DMS114 treated with DMSO at 0.1 percent for 48 hours (cell line): ENCODE measurements at regions not wholly inside any gene's neighbourhood (a gene's known extent, or its start where the extent isn't known, plus 50 kb on each side); places are given as distances from the start of the nearest gene placed in this dataset.

ENCODE experiments used
- DNase-seq: peaks from one replicate; lab custom pipeline; 2025; ENCODE audit not compliant: unreplicated experiment; lab: John Stamatoyannopoulos, UW

DNA sequence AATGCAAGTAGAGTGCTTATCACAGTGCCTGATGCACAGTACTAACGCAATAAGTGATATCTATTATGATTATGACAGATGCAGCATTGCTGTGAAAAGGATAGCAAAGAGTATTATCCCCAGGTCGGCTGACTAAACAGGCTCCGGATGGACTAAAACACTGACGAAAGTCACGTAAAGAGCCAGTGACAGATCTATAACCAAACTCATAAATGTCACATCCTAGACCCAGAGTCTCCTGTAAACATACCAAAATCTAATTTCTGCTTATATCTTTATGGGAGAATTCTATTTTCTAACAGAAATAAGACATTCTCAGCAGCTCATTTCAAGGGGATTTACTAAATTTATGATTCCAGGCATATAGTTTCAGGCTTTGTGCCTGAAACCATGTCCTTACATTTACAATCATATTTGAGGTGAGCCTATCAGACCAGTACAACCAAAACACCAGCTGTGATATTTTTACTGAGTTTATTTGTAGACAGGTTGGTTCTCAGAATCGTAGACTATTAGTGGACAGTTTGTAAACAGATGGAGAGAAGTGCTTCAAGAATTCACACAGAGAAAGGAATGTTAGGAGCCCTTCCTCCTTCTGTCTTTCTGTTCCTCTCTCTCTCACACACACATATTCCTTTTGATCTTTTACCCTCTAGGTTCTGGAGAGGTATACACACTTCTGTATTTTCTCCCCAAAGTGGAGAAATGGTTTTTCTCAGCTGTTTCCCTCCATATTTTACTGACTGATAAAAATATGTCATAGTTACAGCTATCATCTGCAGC, 52.4 kb upstream of the WDR26 start:
- DNase-seq = no peak

DNA sequence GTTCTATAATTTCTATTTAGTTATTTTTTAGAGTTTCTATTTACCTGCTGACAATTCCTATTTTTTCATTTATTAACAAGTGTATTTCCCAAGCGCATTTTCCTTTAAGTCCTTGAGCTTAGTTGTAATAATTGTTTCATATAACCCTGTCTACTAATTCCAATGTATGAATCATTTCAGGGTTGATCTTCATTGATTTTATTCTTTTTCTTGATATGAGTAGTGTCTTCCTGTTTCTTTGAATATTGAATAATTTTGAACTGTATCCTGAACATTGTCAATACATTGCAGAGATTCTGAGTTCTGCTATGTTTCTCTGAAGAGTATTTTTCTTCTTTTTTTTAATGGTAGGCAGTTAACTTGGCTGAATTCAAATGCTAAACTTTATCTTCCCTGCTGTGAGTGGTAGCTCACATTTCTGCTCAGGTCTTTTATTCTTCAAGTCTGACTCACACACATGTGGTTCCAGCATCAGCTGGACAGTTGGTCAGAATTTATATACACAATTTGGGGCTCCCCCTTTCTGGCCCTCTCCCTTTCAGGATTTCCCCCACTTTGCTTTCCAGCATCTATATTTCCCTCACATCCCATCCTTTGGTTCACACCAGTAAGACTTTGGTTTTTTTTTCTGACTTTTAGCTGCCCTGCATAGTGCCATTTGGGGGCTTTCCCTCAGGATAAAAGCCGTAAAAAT, 54.4 kb upstream of the WDR26 start:
- DNase-seq = no peak

DNA sequence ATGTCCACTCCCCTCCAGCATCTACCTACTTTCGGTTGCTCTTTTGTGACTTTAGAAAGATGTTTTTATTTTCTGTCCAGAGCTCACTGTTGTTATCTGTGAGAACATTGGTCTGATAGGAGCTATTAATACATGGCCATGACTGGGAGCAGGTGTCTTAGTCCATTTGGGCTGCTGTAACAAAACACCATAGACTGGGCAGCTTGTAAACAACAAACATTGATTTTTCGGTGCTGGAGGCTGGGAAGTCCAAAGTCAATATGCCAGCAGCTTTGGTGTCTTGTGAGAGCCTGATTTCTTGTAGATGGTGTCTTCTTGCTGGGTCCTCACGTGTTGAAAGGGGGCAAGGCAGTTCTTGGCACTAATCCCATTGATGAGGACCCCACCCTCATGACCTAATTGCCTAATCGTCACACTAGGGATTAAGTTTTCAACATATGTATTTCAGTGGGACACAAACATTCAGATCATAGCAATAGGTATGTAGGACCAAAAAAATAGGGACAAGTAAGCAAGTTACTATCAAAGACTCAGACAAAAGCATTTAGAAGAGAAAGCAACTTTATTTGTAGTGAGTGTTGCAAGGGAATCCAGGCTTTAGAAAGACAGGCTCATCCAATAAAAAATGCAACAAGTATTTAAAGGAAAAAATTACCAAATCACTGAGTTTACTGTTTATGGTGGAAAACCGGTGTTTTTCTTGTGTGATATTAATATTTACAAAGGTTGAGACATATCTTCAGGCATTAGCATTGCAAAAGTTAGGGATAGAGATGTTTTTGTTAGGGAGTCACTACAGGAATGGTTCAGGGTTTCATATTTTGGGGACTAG, 55.2 kb upstream of the WDR26 start:
- no peak for DNase-seq

DNA sequence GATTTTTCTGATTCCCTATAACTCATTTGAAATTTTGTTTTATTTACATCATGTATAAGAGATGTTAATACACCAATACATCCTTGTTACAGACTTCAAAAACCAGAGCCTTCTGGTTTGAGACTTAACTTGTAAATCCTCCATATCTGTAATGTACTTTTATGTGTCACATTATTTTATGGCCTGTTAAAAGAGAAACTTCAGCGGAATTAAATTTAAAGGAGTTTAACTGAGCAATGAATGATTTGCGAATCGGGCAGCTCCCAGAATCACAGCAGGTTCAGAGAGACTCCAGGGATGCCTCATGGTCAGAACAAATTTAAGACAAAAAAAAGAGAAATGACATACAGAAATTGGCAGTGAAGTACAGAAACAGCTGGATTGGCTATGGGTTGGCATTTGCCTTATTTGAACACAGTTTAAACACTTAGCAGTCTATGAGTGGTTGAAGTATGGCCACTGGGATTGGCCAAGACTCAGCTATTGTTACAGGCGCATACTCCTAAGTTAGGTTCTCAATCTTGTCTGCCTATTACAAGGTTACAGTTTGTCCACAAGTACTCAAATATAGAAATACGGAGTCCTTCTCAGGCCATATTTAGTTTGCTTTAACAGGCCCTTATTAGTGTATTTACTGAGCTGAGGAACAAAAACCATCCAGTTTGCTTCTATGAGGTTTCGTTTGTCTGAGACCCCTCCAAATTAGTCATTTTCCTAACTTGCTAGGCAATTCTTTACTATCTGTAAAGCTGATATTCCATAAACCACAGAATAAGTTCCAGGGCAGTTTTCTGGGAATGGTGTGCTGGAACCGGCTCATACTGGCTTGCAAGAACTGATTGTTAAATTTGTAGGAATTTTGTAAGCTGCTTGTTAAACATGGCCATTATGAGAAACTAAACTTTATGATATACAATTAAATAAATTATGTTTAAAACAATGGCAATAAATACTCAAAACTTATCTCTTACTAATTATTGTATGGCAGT, 56.2 kb upstream of the WDR26 start:
- no peak for DNase-seq

DNA sequence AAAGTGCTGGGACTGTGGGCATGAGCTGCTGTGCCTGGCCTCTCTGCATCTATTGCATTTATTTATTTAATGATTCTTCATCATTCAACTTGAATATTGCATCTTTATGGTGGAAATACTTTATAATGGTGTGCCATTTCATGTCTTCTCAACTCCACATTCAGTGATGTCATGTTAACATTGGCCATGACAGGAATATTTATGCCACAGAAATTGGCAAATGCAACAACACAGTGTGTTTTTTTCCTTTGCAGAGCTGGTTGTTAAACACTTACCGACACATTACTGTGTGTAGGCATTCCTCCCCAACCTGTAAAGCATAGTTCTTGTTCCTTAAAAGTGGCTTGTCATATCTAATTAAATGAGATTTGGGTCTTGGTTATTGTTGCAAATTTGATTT, 57.4 kb upstream of the WDR26 start:
- DNase-seq = no peak

DNA sequence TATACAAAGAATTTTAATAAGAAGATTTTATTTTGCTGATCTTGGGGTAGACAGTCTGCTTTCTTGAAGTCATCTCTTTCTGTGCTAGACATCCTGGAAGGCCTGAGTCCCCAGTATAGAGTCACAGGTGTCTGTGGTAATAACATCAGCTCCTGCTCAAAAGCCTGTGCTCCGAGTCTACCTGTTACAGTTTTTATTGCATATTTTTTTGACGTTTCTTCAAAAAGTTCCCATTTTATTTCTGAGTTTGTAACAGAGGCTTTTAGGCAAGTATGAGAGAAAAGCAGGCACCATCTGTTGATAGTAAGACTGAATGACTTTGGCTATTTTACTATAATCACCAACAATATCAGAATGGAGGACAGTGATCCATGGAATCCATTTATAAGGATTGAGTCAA, 58.0 kb upstream of the WDR26 start:
- DNase-seq = no peak

DNA sequence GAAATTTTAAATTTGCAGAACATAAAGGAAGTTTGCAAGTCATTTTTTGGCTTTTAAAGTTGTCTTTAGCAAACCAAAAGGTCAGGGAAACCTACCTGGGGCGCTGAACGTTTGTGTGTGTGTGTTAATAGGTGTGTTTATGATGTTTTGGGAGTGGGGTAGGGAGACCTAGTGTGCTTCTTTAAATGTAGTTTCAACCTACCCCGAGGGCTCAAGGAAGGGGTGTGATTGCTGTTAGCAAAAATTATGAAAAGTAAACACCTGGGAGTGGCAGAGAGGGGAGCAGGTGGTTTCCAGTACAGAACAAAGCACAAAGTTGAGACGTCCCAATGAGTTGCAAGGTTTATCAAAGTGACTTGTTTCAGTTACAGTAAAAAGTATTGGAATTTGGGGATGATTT, 58.7 kb upstream of the WDR26 start:
- no peak for DNase-seq

DNA sequence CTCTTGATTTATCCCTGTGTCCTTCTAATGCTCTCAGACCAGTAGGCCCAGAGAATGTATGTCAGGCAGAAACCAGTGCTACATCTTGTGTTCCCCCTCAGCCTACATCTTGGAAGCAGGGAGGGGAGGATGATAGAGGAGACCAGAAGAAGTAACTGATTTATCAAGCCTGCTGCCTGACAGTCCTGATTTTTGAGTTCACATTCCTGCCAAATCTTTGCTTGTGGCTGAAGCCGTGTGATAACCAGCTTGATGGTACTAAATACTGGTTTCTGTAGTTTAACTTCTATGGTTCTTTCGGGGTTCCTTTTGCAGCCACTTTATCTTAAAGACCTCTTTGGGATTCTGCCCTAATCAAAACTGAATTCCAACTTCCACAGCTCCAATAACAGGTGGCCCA, 59.7 kb upstream of the WDR26 start:
- no peak for DNase-seq

DNA sequence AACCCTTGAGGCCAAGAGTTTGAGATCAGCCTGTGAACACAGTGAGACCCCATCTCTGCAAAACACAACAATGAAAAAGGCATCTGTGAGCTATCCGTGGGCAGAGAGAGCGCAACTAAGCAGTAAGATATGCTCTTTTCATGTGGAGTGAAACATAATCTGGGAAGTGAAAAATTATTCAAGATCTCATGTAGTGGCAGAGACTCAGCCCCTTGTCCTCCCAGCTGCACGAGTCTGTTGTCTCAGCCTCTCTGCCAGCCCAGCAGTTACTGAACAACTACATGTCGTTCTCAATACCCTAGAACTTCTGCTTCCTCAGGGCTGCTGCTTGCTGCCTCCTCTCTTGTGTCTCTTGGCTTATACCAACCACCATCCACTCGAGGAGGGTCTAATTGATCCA, 61.3 kb upstream of the WDR26 start:
- no peak for DNase-seq

DNA sequence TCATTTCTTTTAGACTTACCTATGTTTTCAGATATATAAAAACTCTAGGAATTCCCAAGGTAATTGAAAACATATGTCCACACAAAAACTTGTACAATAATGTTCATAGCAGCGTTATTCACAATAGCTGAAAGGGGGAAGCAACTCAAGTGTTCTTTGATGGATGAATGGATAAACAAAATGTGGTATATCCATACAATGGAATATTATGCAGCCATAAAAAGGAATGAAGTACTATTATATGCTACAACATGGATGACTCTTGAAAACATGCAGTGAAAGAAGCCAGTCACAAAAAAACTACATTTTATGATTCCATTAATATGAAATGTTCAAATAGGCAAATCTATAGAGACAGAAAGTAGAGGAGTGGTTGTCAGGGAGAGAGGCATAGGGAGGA, 62.2 kb upstream of the WDR26 start:
- DNase-seq = no peak

DNA sequence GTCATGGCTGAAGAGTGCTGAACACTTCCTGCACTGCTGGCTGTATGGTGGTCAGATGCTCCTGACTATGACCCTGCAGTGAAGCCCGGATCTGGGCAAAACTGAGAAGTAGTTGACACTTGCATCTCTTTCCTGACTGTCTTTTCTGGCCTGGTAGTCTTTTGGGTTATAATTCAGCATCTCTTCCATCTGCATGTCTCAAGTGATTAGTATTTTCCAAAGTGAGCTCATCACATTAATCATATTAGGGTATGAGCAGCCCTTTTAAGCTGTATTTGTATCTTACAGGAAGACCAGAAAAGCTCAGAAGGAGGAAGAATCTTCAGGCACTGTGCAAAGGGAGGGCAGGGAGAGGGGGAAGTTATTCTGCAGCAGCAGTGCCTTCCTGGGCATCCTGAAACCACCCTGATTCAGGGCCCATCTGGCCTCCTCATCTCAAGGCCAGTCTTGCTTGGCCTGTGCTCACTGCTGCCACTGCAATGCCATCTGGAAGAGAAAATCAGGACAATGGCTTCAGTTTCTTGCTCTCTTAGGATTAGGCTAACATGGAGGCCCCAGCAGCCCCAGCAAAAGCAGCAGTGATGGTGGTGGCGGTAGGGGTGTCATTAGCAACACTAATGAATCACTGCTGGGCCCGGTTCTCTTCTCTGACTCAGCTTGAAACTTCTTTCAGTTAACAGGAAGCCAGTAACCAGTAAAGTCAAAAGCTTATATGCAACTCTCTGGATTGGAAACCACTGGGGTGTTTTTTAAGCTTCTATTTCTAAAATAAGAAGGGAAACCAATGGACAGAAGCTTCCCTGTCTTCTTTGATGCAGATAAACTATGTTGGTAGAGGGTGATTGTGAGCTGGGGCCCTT, 63.3 kb upstream of the WDR26 start:
- DNase-seq = no peak

DNA sequence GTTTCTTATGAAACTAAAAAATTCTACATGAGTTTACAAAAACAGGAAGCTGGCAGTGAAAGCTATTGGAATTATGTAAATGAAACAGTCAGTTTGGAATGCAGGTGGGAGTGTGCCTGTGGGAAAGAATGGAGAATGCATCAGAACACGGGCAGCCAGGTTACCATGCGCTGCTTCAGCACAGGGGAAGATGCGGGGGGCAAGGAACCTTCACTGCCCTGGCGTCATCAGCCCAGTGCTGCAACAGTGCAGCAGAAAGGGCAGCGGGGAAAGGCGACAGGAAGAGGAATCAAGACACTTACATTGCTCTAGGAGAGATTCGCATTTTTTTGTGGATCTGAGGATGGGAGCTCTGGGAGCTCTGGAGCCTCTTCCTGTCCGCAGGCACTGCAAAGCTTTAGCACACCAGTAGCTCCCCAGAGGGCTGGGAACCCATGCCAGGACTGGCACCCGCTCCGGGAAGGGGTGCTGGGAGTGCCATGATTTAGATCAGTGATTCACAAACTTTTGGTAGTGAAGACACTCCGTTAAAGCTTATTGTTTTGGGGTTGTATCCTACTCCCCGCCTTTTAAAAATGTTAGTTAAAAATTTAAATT, 64.1 kb upstream of the WDR26 start:
- no peak for DNase-seq

DNA sequence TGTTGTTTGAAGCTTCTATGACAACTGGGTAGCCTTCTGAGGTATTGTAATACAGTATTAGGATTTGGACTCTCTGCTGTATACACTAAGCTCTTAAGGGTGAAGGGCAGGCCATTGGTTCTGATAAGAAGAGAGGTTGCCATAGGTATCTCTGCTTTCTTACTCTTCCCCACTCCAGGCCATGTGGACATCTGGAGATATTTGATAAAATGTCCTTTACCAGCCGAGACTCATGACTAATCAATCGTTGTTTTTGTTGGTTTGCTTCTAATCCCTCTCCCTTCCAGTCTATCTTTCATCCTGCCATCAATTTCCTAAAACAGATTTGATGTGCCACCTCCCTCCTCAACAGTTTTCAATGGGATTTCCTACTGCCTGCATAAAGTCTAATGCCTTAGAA, 64.6 kb upstream of the WDR26 start:
- DNase-seq = no peak

DNA sequence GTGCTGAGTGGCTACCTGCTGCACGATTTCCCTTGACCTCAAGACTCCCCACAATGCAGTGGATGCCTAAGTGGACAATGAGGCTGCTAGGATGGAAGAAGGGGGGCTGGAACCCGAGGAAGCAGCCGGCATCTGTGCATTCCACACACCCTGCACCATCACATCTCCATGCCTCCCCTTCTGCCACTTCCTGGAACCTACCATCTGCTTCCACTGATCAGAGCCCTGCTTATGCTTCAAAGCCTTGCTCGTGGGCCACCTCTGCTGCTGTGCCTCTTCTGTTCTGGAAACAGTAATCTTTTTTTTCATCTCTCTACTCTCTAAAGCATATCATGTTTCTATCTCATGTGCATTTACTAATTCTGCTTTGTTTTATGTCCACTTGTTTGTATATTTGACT, 66.2 kb upstream of the WDR26 start:
- no peak for DNase-seq

DNA sequence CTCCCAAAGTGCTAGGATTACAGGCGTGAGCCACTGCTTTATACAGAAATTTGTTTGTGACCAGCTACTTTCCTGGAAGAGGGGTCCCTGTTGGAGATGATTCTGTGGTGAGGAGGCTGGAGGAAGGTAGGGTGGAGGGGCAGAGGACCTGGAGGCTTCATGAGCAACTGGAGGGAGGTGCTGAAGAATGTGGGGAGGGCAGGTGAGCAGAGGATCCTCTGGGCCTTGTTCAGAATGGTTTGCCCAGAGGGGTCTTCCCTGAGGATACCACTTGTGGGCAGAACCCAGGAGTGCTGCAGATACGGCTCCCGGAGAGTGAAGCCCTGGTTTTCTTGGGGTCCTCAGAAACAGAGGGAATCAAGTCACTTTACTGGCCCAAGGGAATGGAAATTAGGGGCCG, 67.2 kb upstream of the WDR26 start:
- no peak for DNase-seq

DNA sequence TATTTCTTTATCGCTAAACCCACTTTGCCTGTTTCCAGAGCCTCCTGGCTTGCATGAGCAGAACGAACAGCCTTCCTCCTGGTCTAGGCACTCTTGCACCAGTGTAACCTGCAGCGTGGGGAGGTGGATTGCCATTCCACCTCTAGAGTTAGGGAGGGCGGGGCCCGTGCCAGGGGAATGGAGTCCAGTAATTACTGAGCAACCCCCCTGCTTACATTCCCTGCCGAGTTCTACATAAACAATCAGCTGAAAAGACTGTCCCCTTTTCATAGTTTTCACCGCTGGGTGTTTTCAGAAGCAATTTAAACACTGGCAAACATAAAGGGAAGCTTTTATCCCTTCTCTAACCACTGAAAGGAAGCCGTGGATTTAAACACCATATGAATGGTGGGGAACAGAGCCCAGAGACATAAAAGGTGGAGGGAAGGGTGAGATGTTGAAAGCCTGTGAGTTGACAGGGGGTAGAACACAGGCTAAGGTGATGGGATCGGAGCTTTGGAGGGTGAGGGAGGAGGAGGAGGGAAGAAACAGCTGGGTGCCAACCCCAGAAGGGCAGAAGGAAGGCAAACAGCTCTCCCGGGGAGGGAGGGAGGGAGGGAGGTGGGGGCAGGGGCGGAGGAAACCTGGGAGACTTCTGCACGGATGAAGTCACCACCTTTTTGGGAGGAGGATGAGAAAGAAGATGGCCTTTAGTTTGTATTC, 68.0 kb upstream of the WDR26 start:
- no peak for DNase-seq

DNA sequence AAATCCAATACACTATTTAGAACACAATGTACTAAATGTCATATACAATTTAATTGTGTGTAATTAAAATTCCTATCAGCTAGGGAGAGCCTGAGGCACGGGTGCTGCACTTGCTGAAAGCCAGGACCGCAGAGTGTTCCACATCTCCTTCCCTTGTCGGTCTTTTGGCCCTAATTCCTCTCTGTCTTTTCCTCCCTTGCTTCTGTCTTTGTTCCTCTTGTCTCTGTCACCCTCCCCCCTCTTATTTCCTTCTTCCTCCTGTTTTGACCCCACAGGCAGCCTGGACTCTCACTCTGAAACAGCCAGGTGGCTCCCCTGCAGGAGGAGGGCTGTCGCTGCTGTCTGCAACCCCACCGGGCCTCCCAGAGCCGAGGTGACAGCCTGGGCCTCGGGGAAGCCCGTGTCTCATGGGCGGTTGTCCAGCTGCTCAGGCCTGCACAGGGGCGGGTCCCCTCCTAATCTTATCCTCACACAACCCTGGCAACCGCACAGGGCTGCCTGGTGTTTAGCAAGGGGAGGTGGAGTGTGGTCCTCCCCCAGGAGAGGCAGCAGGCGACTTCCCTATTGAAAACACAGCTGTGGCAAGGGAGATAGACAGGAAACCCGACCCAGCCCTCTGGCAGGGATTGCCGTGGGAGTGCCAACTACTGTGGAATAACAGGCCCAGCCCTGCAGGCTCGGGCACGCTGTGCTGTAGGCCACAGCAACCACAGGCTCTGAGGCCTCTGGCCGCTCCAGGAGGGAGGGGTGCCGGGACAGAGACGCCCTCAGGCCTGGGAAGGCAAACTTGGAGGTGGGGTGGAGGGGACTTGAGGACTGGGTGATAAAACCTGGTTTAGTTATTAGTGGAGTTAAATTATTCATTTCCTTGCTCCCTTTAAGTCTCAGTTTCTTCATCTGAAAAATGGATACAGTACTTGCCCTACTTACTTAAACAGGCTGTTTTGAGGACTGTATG, 68.8 kb upstream of the WDR26 start:
- no peak for DNase-seq
